Astrocyte of the cerebellum (primary cell): ENCODE measurements at regions not wholly inside any gene's neighbourhood (a gene's known extent, or its start where the extent isn't known, plus 50 kb on each side); places are given as distances from the start of the nearest gene placed in this dataset.
A peak's percentile ranks its signal among the peaks of the same experiment; 100 is the strongest.

ENCODE experiments used
- DNase-seq: peaks from one replicate; pipeline ENCODE4 v3.0.0-alpha.2; 2011; ENCODE audit warnings: low read depth
- H3K4me3 ChIP-seq: 2 replicates; pipeline ENCODE4 v1.5.1; 2011; ENCODE audit warnings: mild to moderate bottlenecking, low read depth, low read length, moderate library complexity
- in situ Hi-C: cut with HindIII; loops from 2 replicates; pipeline ENCODE4 v1.10.0; 2017; ENCODE audit warnings: low sequenced_read_pairs
- TF ChIP-seq, protein P1 (sequence below): IDR thresholded peaks from 2 replicates; pipeline ENCODE4 v1.5.1; 2012; ENCODE audit warnings: low read length, low read depth, moderate library complexity, mild to moderate bottlenecking; ENCODE audit errors: missing control alignments

DNA sequence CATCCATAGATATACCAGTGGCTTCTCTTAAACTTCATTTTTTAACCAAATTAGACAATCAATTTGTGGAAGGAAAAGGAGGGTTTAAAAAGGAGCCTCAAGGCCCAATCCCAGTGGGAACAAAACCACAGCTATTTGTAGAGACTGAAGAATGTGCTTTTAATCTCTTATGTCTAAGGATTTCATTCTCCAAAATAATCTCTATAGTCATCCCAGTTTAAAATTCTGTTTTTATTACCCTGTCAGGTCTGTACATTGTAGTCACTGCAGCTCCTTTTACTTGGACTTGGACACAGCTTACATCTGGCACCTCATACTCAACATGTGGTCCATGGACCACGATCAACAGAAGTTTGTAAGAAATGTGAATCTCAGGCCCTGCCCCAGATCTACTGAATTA, 152.1 kb upstream of the STMND1 start:
- DNase-seq = peak; percentile 34
- TF ChIP-seq, protein P1, sequence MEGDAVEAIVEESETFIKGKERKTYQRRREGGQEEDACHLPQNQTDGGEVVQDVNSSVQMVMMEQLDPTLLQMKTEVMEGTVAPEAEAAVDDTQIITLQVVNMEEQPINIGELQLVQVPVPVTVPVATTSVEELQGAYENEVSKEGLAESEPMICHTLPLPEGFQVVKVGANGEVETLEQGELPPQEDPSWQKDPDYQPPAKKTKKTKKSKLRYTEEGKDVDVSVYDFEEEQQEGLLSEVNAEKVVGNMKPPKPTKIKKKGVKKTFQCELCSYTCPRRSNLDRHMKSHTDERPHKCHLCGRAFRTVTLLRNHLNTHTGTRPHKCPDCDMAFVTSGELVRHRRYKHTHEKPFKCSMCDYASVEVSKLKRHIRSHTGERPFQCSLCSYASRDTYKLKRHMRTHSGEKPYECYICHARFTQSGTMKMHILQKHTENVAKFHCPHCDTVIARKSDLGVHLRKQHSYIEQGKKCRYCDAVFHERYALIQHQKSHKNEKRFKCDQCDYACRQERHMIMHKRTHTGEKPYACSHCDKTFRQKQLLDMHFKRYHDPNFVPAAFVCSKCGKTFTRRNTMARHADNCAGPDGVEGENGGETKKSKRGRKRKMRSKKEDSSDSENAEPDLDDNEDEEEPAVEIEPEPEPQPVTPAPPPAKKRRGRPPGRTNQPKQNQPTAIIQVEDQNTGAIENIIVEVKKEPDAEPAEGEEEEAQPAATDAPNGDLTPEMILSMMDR = no peak
- H3K4me3 ChIP-seq = no peak overlapping the region
- in situ Hi-C loops = loop anchor here (10.0 kb wide), 1 partner anchor 185 kb away; the partner anchor contains the start of gene ATXN1

- DNase-seq = no peak
- TF ChIP-seq, protein P1 = no peak
- no peak overlapping the region for H3K4me3 ChIP-seq
- in situ Hi-C loops = no loop called here
These were observed 153.5 kb upstream of the STMND1 start for GRCh38 chr6:16948396-16948795.

- in situ Hi-C loops = no loop called here
- H3K4me3 ChIP-seq = no peak overlapping the region
- peak; percentile 96 for DNase-seq
- TF ChIP-seq, protein P1 = no peak
These were observed 154.4 kb upstream of the STMND1 start for GRCh38 chr6:16947375-16948015.

GRCh38 chr6:16944596-16944995, 157.3 kb upstream of the STMND1 start:
- DNase-seq = no peak
- TF ChIP-seq, protein P1 = no peak
- no peak overlapping the region for H3K4me3 ChIP-seq
- in situ Hi-C loops = no loop called here

- TF ChIP-seq, protein P1 = no peak
- in situ Hi-C loops = no loop called here
- no peak overlapping the region for H3K4me3 ChIP-seq
- no peak for DNase-seq
These were observed 162.0 kb upstream of the STMND1 start for GRCh38 chr6:16939839-16940238.

- H3K4me3 ChIP-seq = no peak overlapping the region
- no peak for DNase-seq
- TF ChIP-seq, protein P1 = no peak
- in situ Hi-C loops = no loop called here
These were observed 162.5 kb upstream of the STMND1 start for GRCh38 chr6:16939351-16939750.
